ENCODE measurements at regions not wholly inside any gene's neighbourhood (a gene's known extent, or its start where the extent isn't known, plus 50 kb on each side); places are given as distances from the start of the nearest gene placed in this dataset.

DNA sequence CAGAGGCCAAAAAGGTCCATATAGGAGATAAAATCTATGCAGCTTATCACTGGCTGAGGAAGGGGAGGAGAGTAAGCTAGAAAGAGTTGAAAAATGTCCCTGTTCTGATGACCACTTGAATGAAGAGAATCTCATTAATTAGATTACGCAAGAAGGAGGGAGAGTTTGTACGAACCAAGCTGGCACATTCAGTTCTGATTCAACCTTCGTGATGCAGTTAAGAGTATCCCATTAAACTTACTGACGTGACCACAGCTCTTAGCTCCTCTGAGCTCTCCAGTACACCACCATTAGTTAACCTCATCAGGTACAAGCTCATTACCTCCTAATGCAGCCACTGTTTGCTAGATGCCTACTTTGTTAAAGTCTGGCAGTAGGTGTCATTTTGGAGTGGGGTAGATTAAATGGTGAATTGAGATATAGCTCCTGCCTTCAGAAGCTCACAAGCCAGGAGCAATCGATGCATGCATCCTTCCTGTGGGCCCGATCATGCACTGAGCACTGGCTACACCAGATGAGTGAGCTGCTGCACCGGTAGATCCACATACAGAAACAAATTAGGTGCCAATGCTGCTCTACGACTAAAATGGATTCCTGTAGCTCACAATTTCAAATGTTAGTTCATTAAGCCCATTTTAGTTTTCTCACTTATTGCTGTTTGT lies 458.3 kb downstream of the COG6 start:
- Mint-ChIP-seq H3K27me3 (ENCODE audit: low read depth) (no peaks in the 10 kb centered on the region), H3K9me3 (no peaks in the 10 kb centered on the region), H3K4me3 (no peak overlapping the region), H3K27ac (no peak overlapping the region), H3K36me3 (no peaks in the 10 kb centered on the region), H3K4me1 (peaks cover 13% of the 10 kb centered on the region)
- DNase-seq (ENCODE audit: low spot score) (no peak), ATAC-seq (no peak)
- POLR2A ChIA-PET: no interaction called here
- TF ChIP-seq EMX1 (CRISPR knock-in tag; IDR thresholded peaks at IDR 0.05): no peak
- no peak for TF ChIP-seq JUN (CRISPR knock-in tag; IDR thresholded peaks at IDR 0.05)
- TF ChIP-seq, protein P1, sequence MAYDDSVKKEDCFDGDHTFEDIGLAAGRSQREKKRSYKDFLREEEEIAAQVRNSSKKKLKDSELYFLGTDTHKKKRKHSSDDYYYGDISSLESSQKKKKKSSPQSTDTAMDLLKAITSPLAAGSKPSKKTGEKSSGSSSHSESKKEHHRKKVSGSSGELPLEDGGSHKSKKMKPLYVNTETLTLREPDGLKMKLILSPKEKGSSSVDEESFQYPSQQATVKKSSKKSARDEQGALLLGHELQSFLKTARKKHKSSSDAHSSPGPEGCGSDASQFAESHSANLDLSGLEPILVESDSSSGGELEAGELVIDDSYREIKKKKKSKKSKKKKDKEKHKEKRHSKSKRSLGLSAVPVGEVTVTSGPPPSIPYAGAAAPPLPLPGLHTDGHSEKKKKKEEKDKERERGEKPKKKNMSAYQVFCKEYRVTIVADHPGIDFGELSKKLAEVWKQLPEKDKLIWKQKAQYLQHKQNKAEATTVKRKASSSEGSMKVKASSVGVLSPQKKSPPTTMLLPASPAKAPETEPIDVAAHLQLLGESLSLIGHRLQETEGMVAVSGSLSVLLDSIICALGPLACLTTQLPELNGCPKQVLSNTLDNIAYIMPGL (CRISPR knock-in tag; IDR thresholded peaks at IDR 0.05): no peak
- no peak for TF ChIP-seq GRHL2 (CRISPR knock-in tag; IDR thresholded peaks at IDR 0.05; ENCODE audit: insufficient replicate concordance, severe bottlenecking)
- TF ChIP-seq, protein P2, sequence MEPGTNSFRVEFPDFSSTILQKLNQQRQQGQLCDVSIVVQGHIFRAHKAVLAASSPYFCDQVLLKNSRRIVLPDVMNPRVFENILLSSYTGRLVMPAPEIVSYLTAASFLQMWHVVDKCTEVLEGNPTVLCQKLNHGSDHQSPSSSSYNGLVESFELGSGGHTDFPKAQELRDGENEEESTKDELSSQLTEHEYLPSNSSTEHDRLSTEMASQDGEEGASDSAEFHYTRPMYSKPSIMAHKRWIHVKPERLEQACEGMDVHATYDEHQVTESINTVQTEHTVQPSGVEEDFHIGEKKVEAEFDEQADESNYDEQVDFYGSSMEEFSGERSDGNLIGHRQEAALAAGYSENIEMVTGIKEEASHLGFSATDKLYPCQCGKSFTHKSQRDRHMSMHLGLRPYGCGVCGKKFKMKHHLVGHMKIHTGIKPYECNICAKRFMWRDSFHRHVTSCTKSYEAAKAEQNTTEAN (CRISPR knock-in tag; IDR thresholded peaks at IDR 0.05): no peak
- TF ChIP-seq TCF7 (CRISPR knock-in tag; IDR thresholded peaks at IDR 0.05; ENCODE audit: low read depth): no peak
- TF ChIP-seq, protein P3, sequence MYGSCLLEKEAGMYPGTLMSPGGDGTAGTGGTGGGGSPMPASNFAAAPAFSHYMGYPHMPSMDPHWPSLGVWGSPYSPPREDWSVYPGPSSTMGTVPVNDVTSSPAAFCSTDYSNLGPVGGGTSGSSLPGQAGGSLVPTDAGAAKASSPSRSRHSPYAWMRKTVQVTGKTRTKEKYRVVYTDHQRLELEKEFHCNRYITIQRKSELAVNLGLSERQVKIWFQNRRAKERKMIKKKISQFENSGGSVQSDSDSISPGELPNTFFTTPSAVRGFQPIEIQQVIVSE (CRISPR knock-in tag; IDR thresholded peaks at IDR 0.05; ENCODE audit: borderline replicate concordance): no peak
- TF ChIP-seq, protein P4, sequence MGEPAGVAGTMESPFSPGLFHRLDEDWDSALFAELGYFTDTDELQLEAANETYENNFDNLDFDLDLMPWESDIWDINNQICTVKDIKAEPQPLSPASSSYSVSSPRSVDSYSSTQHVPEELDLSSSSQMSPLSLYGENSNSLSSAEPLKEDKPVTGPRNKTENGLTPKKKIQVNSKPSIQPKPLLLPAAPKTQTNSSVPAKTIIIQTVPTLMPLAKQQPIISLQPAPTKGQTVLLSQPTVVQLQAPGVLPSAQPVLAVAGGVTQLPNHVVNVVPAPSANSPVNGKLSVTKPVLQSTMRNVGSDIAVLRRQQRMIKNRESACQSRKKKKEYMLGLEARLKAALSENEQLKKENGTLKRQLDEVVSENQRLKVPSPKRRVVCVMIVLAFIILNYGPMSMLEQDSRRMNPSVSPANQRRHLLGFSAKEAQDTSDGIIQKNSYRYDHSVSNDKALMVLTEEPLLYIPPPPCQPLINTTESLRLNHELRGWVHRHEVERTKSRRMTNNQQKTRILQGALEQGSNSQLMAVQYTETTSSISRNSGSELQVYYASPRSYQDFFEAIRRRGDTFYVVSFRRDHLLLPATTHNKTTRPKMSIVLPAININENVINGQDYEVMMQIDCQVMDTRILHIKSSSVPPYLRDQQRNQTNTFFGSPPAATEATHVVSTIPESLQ (CRISPR knock-in tag; IDR thresholded peaks at IDR 0.05): no peak
- TF ChIP-seq, protein P5, sequence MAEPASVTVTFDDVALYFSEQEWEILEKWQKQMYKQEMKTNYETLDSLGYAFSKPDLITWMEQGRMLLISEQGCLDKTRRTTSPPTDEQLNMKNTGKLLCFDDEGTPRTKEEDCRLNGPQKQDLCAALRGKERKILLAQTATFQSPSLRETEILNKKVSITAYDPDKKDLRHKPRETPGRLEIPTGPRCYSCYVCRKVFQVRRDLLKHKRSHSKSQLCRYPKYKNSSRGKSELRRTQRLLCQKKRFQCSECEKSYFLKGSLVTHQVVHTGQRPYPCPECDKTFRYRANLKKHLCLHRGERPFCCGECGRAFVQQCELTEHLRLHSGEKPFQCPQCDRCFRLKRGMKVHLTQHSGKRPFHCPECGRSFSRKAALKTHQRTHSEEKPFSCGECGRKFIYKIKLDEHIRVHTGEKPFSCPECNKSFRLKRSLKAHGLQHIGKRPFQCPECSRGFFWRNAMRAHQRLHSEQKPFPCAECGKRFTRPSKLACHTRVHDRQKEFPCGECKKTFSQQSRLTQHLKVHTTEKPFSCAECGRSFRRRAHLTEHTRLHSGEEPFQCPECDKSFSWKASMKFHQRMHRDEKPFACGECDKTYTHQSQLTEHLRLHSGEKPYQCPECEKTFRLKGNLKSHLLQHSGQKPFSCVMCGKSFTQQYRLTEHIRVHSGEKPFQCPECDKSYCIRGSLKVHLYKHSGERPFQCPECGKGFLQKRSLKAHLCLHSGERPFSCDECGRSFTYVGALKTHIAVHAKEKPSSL (CRISPR knock-in tag; conservative IDR thresholded peaks at IDR 0.05): no peak
- TF ChIP-seq ZNF232 (CRISPR knock-in tag; IDR thresholded peaks at IDR 0.05): no peak
- TF ChIP-seq, protein P6, sequence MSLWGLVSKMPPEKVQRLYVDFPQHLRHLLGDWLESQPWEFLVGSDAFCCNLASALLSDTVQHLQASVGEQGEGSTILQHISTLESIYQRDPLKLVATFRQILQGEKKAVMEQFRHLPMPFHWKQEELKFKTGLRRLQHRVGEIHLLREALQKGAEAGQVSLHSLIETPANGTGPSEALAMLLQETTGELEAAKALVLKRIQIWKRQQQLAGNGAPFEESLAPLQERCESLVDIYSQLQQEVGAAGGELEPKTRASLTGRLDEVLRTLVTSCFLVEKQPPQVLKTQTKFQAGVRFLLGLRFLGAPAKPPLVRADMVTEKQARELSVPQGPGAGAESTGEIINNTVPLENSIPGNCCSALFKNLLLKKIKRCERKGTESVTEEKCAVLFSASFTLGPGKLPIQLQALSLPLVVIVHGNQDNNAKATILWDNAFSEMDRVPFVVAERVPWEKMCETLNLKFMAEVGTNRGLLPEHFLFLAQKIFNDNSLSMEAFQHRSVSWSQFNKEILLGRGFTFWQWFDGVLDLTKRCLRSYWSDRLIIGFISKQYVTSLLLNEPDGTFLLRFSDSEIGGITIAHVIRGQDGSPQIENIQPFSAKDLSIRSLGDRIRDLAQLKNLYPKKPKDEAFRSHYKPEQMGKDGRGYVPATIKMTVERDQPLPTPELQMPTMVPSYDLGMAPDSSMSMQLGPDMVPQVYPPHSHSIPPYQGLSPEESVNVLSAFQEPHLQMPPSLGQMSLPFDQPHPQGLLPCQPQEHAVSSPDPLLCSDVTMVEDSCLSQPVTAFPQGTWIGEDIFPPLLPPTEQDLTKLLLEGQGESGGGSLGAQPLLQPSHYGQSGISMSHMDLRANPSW (CRISPR knock-in tag; conservative IDR thresholded peaks at IDR 0.05; ENCODE audit: low read depth): no peak
- no peak for TF ChIP-seq ATF1 (CRISPR knock-in tag; IDR thresholded peaks at IDR 0.05)
- TF ChIP-seq TEAD4 (CRISPR knock-in tag; IDR thresholded peaks at IDR 0.05): no peak
- TF ChIP-seq, protein P7, sequence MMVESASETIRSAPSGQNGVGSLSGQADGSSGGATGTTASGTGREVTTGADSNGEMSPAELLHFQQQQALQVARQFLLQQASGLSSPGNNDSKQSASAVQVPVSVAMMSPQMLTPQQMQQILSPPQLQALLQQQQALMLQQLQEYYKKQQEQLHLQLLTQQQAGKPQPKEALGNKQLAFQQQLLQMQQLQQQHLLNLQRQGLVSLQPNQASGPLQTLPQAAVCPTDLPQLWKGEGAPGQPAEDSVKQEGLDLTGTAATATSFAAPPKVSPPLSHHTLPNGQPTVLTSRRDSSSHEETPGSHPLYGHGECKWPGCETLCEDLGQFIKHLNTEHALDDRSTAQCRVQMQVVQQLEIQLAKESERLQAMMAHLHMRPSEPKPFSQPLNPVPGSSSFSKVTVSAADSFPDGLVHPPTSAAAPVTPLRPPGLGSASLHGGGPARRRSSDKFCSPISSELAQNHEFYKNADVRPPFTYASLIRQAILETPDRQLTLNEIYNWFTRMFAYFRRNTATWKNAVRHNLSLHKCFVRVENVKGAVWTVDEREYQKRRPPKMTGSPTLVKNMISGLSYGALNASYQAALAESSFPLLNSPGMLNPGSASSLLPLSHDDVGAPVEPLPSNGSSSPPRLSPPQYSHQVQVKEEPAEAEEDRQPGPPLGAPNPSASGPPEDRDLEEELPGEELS (CRISPR knock-in tag; IDR thresholded peaks at IDR 0.05): no peak
- no peak for TF ChIP-seq GABPB1 (CRISPR knock-in tag; IDR thresholded peaks at IDR 0.05)
- no peak for TF ChIP-seq NFATC4 (CRISPR knock-in tag; IDR thresholded peaks at IDR 0.05)
- TF ChIP-seq, protein P8, sequence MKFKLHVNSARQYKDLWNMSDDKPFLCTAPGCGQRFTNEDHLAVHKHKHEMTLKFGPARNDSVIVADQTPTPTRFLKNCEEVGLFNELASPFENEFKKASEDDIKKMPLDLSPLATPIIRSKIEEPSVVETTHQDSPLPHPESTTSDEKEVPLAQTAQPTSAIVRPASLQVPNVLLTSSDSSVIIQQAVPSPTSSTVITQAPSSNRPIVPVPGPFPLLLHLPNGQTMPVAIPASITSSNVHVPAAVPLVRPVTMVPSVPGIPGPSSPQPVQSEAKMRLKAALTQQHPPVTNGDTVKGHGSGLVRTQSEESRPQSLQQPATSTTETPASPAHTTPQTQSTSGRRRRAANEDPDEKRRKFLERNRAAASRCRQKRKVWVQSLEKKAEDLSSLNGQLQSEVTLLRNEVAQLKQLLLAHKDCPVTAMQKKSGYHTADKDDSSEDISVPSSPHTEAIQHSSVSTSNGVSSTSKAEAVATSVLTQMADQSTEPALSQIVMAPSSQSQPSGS (CRISPR knock-in tag; IDR thresholded peaks at IDR 0.05; ENCODE audit: borderline replicate concordance, low read depth): no peak
- CTCF ChIA-PET: no interaction called here
